ENCODE measurements at regions not wholly inside any gene's neighbourhood (a gene's known extent, or its start where the extent isn't known, plus 50 kb on each side); places are given as distances from the start of the nearest gene placed in this dataset.

GRCh38 chr3:59121346-59122144 lies 71.7 kb upstream of the CFAP20DC start:
- DNase-seq = no peak

GRCh38 chr3:59118928-59119327 lies 69.1 kb upstream of the CFAP20DC start:
- DNase-seq = no peak

- no peak for DNase-seq
Measured at GRCh38 chr3:59117396-59117795, 67.6 kb upstream of the CFAP20DC start.

- no peak for DNase-seq
Measured at GRCh38 chr3:59116233-59116537, 66.4 kb upstream of the CFAP20DC start.

- peak; percentile 60 for DNase-seq
Measured at GRCh38 chr3:59115364-59116232, 65.8 kb upstream of the CFAP20DC start.

GRCh38 chr3:59107856-59108815 lies 58.3 kb upstream of the CFAP20DC start:
- DNase-seq = no peak

- peak; percentile 30 for DNase-seq
Measured at GRCh38 chr3:59106085-59106648, 56.3 kb upstream of the CFAP20DC start.

GRCh38 chr3:59103552-59103951 lies 53.7 kb upstream of the CFAP20DC start:
- DNase-seq = no peak

- peak; percentile 32 for DNase-seq
Measured at GRCh38 chr3:59101231-59101736, 51.5 kb upstream of the CFAP20DC start.
